ENCODE measurements at regions not wholly inside any gene's neighbourhood (a gene's known extent, or its start where the extent isn't known, plus 50 kb on each side); places are given as distances from the start of the nearest gene placed in this dataset.

- Histone ChIP-seq H3K4me3 (ENCODE audit: low read depth in 1 of 2, low read length in 1 of 2) (no peak overlapping the region), H3K27ac (no peak overlapping the region), H3K4me1 (ENCODE audit: control insufficient read depth in 1 of 2, insufficient read depth in 1 of 2, low read depth in 1 of 2, low read length in 1 of 2) (no peaks in the 10 kb centered on the region), H3K27me3 (no peaks in the 10 kb centered on the region), H3K36me3 (no peaks in the 10 kb centered on the region), H3K9me3 (no peaks in the 10 kb centered on the region)
- TF ChIP-seq CTCF (IDR thresholded peaks at IDR 0.05) = no peak
Measured at GRCh38 chr10:129179972-129180678, 286.9 kb upstream of the MGMT start.

GRCh38 chr10:129184196-129184595 lies 282.8 kb upstream of the MGMT start:
- no peaks in the 10 kb centered on the region for H3K27me3 ChIP-seq
- H3K9me3 ChIP-seq = no peaks in the 10 kb centered on the region
- no peaks in the 10 kb centered on the region for H3K36me3 ChIP-seq
- no peaks in the 10 kb centered on the region for H3K4me1 ChIP-seq (ENCODE audit: control insufficient read depth in 1 of 2, insufficient read depth in 1 of 2, low read depth in 1 of 2, low read length in 1 of 2)
- no peak for TF ChIP-seq CTCF (IDR thresholded peaks at IDR 0.05)
- H3K4me3 ChIP-seq (ENCODE audit: low read depth in 1 of 2, low read length in 1 of 2) = no peak overlapping the region
- no peak overlapping the region for H3K27ac ChIP-seq

- TF ChIP-seq CTCF (IDR thresholded peaks at IDR 0.05) = no peak
- Histone ChIP-seq H3K4me1 (ENCODE audit: control insufficient read depth in 1 of 2, insufficient read depth in 1 of 2, low read depth in 1 of 2, low read length in 1 of 2) (no peaks in the 10 kb centered on the region), H3K4me3 (ENCODE audit: low read depth in 1 of 2, low read length in 1 of 2) (no peak overlapping the region), H3K27me3 (peaks cover 13% of the 10 kb centered on the region), H3K36me3 (no peaks in the 10 kb centered on the region), H3K27ac (no peak overlapping the region), H3K9me3 (no peaks in the 10 kb centered on the region)
Measured at GRCh38 chr10:129187331-129187730, 279.7 kb upstream of the MGMT start.

GRCh38 chr10:129191797-129192196 lies 275.2 kb upstream of the MGMT start:
- no peak for TF ChIP-seq CTCF (IDR thresholded peaks at IDR 0.05)
- H3K4me3 ChIP-seq (ENCODE audit: low read depth in 1 of 2, low read length in 1 of 2) = no peak overlapping the region
- no peaks in the 10 kb centered on the region for H3K36me3 ChIP-seq

GRCh38 chr10:129192344-129193128 lies 274.5 kb upstream of the MGMT start:
- TF ChIP-seq CTCF (IDR thresholded peaks at IDR 0.05) = no peak
- H3K36me3 ChIP-seq = no peaks in the 10 kb centered on the region
- no peak overlapping the region for H3K27ac ChIP-seq
- no peaks in the 10 kb centered on the region for H3K9me3 ChIP-seq
- no peaks in the 10 kb centered on the region for H3K4me1 ChIP-seq (ENCODE audit: control insufficient read depth in 1 of 2, insufficient read depth in 1 of 2, low read depth in 1 of 2, low read length in 1 of 2)
- H3K27me3 ChIP-seq = peaks cover 18% of the 10 kb centered on the region
- H3K4me3 ChIP-seq (ENCODE audit: low read depth in 1 of 2, low read length in 1 of 2) = no peak overlapping the region

More at GRCh38 chr10:129191797-129192196, 275.2 kb upstream of the MGMT start:
- no peak overlapping the region for H3K27ac ChIP-seq
- H3K4me1 ChIP-seq (ENCODE audit: control insufficient read depth in 1 of 2, insufficient read depth in 1 of 2, low read depth in 1 of 2, low read length in 1 of 2) = no peaks in the 10 kb centered on the region
- H3K9me3 ChIP-seq = no peaks in the 10 kb centered on the region
- peaks cover 18% of the 10 kb centered on the region for H3K27me3 ChIP-seq
